Left kidney (tissue), 1 donor: ENCODE measurements at regions not wholly inside any gene's neighbourhood (a gene's known extent, or its start where the extent isn't known, plus 50 kb on each side); places are given as distances from the start of the nearest gene placed in this dataset.
"Not testable (repeated sequence)": the region's sequence is repeated elsewhere in the genome, so short reads cannot be mapped to it uniquely, and the experiment has no call there.

Source experiments
- DNase-seq: peaks from one replicate; pipeline ENCODE4 v3.0.0-alpha.2; 2013

GRCh38 chr6:76972474-76972873 lies 490.8 kb downstream of the HTR1B start:
- DNase-seq, result no peak

GRCh38 chr6:76959177-76959576 lies 504.1 kb downstream of the HTR1B start:
- DNase-seq, result not testable (repeated sequence)

DNA sequence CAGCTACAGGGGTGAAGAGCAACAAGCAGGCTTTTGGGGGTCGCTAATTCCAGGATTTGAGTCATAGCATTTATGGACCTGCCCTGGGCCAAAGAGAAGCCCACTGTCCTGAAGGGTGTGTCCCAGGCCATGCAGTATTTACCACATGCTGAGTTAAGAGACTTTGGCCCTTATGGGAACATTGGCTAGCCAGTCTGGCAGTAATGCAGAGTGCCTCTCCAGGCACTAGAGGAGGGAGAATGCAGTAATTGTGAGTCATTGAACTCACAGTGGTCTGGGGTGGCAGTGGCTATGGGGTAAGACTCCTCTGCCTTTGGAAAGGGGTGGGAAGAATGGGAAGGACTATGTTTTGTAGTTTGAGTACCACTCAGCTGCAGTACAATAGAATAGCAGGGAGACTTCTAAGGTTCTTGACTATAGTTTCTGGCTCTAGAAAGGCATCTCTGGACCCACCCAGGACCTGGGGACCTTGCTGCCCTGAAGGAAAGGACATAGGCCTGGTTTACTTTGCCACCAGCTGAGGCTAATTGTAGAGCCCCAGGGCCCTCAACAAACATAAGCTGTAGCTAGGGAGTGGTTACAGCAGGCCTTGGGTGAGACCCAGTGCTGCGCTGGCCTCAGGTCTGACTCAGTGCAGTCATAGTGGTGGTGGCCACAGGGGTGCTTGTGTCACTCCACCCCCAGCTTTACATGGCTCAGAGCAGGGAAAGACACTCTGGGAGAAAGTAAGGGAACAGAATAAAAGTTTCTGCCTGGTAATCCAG lies 520.9 kb downstream of the HTR1B start:
- no peak for DNase-seq

DNA sequence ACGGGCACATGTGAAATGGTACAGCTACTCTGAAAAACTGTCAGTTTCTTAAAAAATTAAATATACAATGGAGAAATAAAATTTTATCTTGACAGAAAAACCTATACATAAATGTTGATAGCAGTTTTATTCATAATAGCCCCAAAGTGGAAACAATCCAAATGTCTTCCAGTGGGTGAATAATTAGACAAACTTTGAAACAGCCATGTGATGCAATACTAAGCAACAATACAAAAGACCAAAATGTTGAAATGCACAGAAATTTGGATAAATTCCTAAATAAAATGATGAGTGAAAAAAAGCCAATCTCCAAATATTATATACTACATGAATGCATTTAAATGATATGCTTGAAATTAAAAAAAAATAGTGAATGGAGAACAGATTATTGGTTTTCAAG lies 523.1 kb downstream of the HTR1B start:
- DNase-seq, result no peak

GRCh38 chr6:76914737-76915136 lies 548.6 kb downstream of the HTR1B start:
- no peak for DNase-seq

DNA sequence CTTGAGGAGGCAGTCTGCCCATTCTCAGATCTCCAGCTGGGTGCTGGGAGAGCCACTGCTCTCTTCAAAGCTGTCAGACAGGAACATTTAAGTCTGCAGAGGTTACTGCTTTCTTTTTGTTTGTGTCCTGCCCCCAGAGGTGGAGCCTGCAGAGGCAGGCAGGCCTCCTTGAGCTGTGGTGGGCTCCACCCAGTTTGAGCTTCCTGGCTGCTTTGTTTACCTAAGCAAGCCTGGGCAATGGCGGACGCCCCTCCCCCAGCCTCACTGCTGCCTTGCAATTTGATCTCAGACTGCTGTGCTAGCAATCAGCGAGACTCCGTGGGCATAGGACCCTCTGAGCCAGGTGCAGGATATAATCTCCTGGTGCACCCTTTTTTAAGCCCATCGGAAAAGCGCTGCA lies 557.8 kb downstream of the HTR1B start:
- not testable (repeated sequence) for DNase-seq

- DNase-seq, result no peak
Measured at GRCh38 chr6:76892542-76892941, 570.7 kb downstream of the HTR1B start.

GRCh38 chr6:76888351-76888750 lies 574.9 kb downstream of the HTR1B start:
- no peak for DNase-seq

DNA sequence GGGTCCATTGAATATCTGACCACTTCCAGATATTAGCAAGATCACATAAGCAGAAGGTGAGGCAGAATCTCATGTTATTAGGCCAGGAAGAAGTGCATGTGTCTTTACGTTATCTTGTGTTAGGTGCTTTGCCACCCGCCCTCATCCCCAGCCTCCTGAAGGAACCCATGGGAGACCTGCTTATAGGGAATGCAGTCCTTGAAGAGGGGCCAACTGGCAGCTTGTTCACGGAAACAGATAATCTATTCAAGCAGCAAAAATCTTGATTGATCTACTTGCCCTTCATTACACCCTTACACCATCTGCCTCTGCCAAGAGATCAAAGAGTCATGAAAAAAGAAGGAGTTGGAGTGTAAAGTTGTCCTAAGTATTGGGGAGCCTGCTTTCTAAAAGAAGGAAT lies 576.4 kb downstream of the HTR1B start:
- DNase-seq, result no peak

DNA sequence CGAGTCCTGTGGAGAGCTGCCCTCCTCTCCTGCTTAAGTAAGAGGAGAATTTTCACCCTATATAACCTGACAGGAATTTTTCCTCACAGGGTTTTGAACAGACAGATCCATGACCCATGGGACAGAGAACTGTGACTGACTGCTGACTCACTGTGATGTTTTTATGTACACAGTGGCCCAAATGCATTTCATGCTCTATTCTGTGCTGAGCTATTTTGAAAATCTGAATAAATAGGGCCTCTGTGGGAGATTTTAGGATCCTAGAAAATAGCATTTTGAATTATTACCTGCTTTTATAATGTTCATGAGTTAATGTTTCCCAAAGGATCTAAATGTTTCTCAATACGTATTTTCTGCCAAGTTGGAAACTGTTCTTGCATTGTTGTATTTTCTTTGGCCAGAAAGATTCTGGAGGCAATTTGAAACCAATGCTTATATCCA lies 577.4 kb downstream of the HTR1B start:
- no peak for DNase-seq

GRCh38 chr6:76881414-76881813 lies 581.9 kb downstream of the HTR1B start:
- DNase-seq, result no peak

GRCh38 chr6:76876922-76877553 lies 586.3 kb downstream of the HTR1B start:
- DNase-seq, result peak; percentile 41

GRCh38 chr6:76876430-76876829 lies 586.9 kb downstream of the HTR1B start:
- not testable (repeated sequence) for DNase-seq

- no peak for DNase-seq
Measured at GRCh38 chr6:76867182-76867581, 596.1 kb downstream of the HTR1B start.

- DNase-seq, result no peak
Measured at GRCh38 chr6:76866091-76866915, 597.0 kb downstream of the HTR1B start.

DNA sequence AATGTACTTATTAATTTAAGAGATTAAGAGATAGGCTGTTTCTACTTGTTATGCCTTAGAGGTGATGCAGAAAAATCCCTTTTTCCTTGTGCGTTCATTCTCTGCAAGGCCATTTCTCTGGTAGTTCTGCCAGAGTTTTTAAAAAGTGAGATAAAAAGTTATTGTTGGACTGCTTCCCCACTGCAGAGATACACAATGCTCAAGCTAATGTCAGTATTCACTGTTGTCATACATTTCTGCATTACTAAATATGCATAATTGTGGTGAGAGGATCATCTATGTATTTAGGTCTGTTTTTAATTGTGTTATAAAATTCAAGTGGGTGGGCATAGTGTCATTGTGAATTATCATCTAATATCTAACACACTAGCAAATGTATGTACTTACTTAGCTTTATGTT lies 600.4 kb downstream of the HTR1B start:
- DNase-seq, result no peak

DNA sequence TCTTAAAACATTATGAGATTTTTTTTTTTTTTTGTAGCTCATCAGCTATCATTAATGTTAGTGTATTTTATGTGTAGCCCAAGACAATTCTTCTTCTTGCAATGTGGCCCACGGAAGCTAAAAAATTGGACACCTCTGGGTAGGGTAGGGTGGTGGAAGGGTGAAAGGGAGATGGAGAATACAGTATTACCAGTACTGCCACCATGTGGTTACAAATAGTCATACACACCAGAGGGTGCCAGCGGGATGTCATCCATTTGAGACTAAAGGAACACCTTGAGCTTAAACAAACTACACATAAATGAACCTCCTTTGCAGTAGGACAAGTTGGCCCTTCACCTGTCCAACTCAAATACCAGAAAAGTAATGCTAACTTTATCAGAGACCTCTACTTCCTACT lies 601.9 kb downstream of the HTR1B start:
- DNase-seq, result no peak

- no peak for DNase-seq
Measured at GRCh38 chr6:76856065-76856464, 607.2 kb downstream of the HTR1B start.

DNA sequence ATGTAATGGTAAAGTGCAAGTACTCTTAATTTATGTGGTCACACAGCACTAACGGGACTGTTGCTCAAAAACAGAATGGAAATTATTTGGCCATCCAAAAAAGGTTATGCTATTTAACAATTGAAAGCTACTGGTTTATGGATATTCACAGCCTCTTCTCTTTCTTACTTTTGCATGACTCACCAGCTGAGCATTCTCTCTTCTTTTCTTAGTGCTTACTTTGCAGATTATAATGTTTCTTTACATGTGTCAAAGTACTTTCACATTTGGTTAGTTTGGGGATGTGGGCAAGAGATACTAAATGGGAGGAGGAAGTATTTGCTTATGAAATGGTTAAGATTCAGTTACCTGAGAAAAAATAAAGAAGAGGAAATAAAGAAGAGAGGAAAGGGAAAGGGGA lies 610.5 kb downstream of the HTR1B start:
- no peak for DNase-seq

DNA sequence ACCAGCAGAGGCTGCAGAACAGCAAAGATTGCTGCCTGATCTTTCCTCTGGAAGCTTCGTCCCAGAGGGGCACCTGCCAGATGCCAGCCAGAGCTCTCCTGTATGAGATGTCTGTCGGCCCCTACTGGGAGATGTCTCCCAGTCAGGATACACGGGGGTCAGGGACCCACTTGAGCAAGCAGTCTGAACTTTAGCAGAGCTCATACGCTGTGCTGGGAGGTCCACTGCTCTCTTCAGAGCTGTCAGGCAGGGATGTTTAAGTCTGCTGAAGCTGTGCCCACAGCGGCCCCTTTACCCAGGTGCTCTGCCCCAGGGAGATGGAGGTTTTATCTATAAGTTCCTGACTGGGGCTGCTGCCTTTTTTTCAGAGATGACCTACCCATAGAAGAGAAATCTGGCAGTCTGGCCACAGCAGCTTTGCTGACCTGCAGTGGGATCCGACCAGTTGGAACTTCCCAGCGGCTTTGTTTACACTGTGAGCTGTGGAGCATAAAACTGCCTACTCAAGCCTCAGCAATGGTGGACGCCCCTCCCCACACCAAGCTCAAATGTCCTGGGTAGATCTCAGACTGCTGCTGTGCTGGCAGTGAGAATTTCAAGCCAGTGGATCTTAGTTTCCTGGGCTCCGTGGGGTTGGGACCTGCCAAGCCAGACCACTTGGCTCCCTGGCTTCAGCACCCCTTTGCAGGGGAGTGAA lies 613.9 kb downstream of the HTR1B start:
- peak; percentile 38 for DNase-seq

DNA sequence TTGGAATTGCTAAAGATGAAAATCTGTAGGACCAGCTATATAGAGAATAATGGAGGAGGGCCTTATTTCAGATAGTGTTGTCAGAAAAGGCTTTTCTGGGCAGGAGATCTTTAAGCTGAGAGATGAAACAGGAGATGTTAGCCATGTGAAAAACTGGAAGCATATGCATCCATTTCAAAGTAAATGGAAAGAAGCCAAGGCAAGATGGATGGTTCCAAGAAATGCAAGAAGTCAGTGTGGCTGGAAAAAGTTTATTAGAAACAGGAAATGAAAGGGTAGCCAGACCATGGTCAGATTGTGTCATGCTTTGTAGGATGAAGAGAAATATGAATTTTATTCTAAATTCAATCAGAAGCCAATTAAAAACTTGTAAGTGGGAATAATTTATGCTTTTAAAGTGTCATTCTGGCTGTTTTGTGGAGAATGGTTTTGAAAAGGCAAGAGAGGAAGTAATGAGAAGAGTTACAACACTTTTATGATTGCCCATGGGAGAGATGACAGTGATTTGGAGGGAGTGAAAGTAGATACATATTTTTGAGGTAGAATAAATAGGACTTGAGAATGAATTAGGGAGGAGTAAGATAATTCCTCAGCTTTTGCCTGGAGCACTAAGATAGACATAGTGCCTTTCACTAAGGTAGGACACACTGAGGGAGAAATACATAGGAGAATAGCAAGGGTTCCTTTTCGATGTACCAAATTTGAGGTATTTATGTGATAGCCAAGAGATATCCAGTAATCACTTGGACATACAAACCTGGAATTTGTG lies 620.1 kb downstream of the HTR1B start:
- no peak for DNase-seq

DNA sequence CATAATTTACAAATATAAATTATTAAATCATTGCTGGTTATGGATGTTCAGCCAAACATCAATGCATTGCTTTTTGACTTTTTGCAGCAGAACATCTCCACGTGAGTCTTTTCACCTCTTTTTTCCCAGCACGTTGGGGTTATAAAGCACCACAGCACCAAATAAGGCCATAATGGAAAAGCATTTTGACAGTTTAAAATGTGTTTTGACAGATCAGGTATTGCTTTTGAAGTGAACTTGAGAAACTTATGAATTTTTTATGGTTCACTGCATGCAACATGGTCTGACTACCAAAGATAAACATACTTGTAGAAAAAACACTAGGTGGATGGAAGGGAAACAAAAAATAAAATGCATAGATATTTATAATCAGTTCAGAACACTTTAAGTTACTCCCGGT lies 622.4 kb downstream of the HTR1B start:
- DNase-seq, result no peak
